ENCODE measurements at regions not wholly inside any gene's neighbourhood (a gene's known extent, or its start where the extent isn't known, plus 50 kb on each side); places are given as distances from the start of the nearest gene placed in this dataset.

- no peak overlapping the region for H3K27ac ChIP-seq
- TF ChIP-seq CTCF (conservative IDR thresholded peaks at IDR 0.05) (no peak), ZFX (IDR thresholded peaks at IDR 0.05) (no peak)
Observed at GRCh38 chr5:173735691-173736090, 119.2 kb upstream of the BOD1 start.

GRCh38 chr5:173736374-173736773, 119.9 kb upstream of the BOD1 start:
- TF ChIP-seq ZFX (IDR thresholded peaks at IDR 0.05) (no peak), CTCF (conservative IDR thresholded peaks at IDR 0.05) (no peak)

DNA sequence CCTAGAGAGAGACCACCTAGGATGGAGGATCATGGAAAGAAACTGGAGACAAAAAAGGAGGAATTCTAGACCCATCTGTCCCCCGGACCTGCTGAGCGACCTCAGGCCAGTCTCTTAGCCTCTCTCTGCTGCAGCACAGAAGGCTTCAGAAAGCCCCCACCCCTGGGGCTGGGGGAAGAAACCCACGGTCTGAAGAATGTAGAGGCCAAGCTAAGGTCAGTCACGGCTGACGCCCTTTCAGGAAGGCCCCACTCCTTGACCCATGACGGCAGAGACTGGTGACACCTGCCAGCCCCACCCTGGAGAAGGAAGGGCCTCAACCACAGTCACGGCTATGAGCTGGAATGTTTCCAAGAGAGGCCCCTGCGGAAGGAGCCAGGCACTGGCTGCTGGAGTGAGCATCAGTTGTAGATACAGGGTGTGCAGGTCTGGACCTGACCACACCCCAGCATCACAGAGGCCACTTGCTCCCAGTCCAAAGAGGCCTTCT, 120.5 kb upstream of the BOD1 start:
- TF ChIP-seq ZFX (IDR thresholded peaks at IDR 0.05) (no peak), CTCF (conservative IDR thresholded peaks at IDR 0.05) (no peak)
- H3K27ac ChIP-seq = peak overlapping the region; percentile 5; the same call in 1 of the 2 replicates

More at GRCh38 chr5:173736374-173736773, 119.9 kb upstream of the BOD1 start:
- peak overlapping the region; percentile 5; the same call in 1 of the 2 replicates for H3K27ac ChIP-seq

- H3K27ac ChIP-seq = no peak overlapping the region
- TF ChIP-seq ZFX (IDR thresholded peaks at IDR 0.05) = no peak
- no peak for TF ChIP-seq CTCF (conservative IDR thresholded peaks at IDR 0.05)
Observed at GRCh38 chr5:173739741-173740140, 123.3 kb upstream of the BOD1 start.

- TF ChIP-seq CTCF (conservative IDR thresholded peaks at IDR 0.05) (no peak), ZFX (IDR thresholded peaks at IDR 0.05) (no peak)
- no peak overlapping the region for H3K27ac ChIP-seq
Observed at GRCh38 chr5:173740400-173740799, 124.0 kb upstream of the BOD1 start.

DNA sequence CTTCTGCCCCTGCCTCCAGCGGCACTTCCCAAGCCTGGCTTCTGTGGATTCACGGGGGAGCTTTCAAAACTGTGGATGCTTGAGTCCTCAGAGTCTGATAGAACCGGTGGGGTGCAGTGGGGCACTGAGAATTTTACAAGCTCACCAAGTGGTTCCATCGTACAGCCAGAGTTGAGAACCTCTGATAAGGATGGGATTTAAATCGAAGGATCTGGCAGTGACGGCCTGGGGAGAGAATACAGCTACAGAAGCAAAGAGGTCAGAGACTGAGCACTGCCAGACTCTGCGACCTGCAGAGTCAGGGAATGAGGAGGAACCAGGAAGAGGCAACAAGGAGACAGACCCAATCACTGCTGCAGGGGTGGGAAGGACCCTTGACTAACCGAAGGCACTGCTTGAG, 124.6 kb upstream of the BOD1 start:
- TF ChIP-seq ZFX (IDR thresholded peaks at IDR 0.05) (no peak), CTCF (conservative IDR thresholded peaks at IDR 0.05) (no peak)
- H3K27ac ChIP-seq = no peak overlapping the region

- no peak for TF ChIP-seq CTCF (conservative IDR thresholded peaks at IDR 0.05)
- H3K27ac ChIP-seq = no peak overlapping the region
Observed at GRCh38 chr5:173741729-173742431, 125.4 kb upstream of the BOD1 start.

Measured in C4-2B (cell line).